ENCODE measurements at regions not wholly inside any gene's neighbourhood (a gene's known extent, or its start where the extent isn't known, plus 50 kb on each side); places are given as distances from the start of the nearest gene placed in this dataset.

DNA sequence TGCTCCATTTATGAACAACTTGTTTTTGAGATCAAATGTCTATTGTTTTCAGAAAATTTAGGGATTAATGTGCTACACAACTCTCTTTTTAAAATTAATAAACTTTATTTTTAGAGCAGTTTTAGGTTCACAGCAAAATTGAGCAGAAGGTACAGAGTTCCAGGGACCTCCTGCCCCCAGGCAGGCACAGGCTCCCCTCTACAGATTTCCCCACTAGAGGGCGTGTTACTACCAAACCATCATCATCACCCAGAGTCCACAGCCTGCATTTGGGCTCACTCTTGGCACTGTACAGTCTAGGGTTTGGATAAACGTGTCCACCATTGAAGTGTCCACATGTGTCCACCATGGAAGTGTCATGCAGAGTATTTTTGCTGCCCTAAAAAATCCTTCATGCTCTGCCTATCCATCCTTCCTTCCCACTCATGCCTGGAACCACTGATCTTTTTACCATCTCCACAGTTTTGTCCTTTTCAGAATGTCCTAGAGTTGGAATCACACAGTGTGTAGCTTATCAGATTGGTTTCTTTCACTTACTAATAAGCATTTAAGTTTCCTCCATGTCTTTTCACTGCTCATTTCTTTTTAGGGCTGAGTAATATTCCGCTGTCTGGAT is 61.7 kb downstream of the MRPL36 start:
- Histone ChIP-seq H3F3A (ENCODE audit: insufficient read depth, low read length) (no peaks in the 10 kb centered on the region), H3K79me2 (ENCODE audit: low read length) (no peaks in the 10 kb centered on the region), H3K27me3 (replicated peaks; ENCODE audit: insufficient read depth, low read length) (peaks cover 44% of the 10 kb centered on the region), H3K9ac (ENCODE audit: low read length) (no peak overlapping the region), H3K4me3 (ENCODE audit: low read length) (no peak overlapping the region), H4K20me1 (ENCODE audit: insufficient read depth, low read length) (no peaks in the 10 kb centered on the region), H3K9me2 (replicated peaks; ENCODE audit: insufficient read depth, low read length) (no peaks in the 10 kb centered on the region), H3K36me3 (replicated peaks; ENCODE audit: insufficient read depth, low read length) (no peaks in the 10 kb centered on the region), H3K4me1 (ENCODE audit: low read length) (no peaks in the 10 kb centered on the region), H3K4me2 (ENCODE audit: low read depth, low read length) (no peak overlapping the region), H2AFZ (ENCODE audit: low read length) (no peak overlapping the region), H3K9me3 (replicated peaks; ENCODE audit: insufficient read depth, low read length) (no peaks in the 10 kb centered on the region), H3K27ac (ENCODE audit: low read length) (no peak overlapping the region)
- DNase-seq = peak; percentile 56
- TF ChIP-seq EZH2phosphoT487 (IDR thresholded peaks at IDR 0.05; ENCODE audit: low read length) (no peak), EZH2 (optimal IDR thresholded peaks at IDR 0.05; ENCODE audit: low read depth, low read length) (no peak)
- TF ChIP-seq, protein P1, sequence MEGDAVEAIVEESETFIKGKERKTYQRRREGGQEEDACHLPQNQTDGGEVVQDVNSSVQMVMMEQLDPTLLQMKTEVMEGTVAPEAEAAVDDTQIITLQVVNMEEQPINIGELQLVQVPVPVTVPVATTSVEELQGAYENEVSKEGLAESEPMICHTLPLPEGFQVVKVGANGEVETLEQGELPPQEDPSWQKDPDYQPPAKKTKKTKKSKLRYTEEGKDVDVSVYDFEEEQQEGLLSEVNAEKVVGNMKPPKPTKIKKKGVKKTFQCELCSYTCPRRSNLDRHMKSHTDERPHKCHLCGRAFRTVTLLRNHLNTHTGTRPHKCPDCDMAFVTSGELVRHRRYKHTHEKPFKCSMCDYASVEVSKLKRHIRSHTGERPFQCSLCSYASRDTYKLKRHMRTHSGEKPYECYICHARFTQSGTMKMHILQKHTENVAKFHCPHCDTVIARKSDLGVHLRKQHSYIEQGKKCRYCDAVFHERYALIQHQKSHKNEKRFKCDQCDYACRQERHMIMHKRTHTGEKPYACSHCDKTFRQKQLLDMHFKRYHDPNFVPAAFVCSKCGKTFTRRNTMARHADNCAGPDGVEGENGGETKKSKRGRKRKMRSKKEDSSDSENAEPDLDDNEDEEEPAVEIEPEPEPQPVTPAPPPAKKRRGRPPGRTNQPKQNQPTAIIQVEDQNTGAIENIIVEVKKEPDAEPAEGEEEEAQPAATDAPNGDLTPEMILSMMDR (IDR thresholded peaks at IDR 0.05; ENCODE audit: low read length) = peak; percentile 76

DNA sequence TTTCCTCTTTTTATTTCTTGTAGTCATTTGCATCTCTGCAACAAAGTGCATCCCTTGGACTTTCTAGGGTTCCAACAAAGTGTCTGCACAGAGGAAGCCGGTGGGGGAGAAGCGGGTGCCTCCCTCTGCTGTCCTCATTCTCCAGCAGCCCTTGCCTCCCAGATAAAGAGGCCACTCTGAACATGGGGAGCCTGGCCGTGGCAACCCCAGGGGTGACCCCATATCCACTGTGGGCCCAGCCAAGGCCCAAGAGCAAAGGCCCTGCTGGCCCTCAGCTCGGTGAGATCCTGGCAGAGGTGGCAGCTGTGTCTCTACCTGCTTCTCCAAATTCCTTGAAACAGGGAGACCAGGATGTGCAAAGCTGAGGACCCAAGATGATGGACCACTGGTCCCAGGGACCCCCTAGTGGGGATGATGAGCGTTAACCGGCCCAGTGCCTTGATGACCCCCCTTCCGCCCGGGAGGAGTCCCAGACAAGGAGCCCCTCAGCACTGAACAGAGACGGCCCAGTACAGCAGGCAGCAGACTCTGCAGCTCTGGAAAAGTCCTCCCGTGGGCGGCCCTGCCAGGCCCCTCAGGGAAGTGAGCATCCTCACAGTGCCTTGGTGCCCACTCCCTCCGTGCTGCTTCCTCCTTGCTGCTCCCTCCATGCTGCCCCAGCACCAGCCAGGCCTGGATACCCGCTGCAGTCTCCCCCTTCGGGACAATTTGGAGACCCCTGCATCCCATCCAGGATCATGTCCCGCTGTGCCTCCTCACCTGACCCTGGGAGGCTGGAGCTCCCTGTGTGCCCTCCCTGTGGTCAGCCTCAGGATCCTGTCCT is 62.5 kb downstream of the MRPL36 start:
- no peak overlapping the region for H3K9ac ChIP-seq (ENCODE audit: low read length)
- TF ChIP-seq, protein P1 (IDR thresholded peaks at IDR 0.05; ENCODE audit: low read length) = no peak
- TF ChIP-seq EZH2 (optimal IDR thresholded peaks at IDR 0.05; ENCODE audit: low read depth, low read length) = no peak
- TF ChIP-seq EZH2phosphoT487 (IDR thresholded peaks at IDR 0.05; ENCODE audit: low read length) = no peak
- H3K9me3 ChIP-seq (replicated peaks; ENCODE audit: insufficient read depth, low read length) = no peaks in the 10 kb centered on the region
- H4K20me1 ChIP-seq (ENCODE audit: insufficient read depth, low read length) = no peaks in the 10 kb centered on the region
- H3F3A ChIP-seq (ENCODE audit: insufficient read depth, low read length) = no peaks in the 10 kb centered on the region
- no peaks in the 10 kb centered on the region for H3K79me2 ChIP-seq (ENCODE audit: low read length)
- no peaks in the 10 kb centered on the region for H3K9me2 ChIP-seq (replicated peaks; ENCODE audit: insufficient read depth, low read length)
- no peak overlapping the region for H3K4me3 ChIP-seq (ENCODE audit: low read length)
- no peak for DNase-seq
- peaks cover 39% of the 10 kb centered on the region for H3K27me3 ChIP-seq (replicated peaks; ENCODE audit: insufficient read depth, low read length)
- H3K36me3 ChIP-seq (replicated peaks; ENCODE audit: insufficient read depth, low read length) = no peaks in the 10 kb centered on the region
- H3K27ac ChIP-seq (ENCODE audit: low read length) = no peak overlapping the region
- no peak overlapping the region for H2AFZ ChIP-seq (ENCODE audit: low read length)
- H3K4me1 ChIP-seq (ENCODE audit: low read length) = no peaks in the 10 kb centered on the region
- H3K4me2 ChIP-seq (ENCODE audit: low read depth, low read length) = no peak overlapping the region

DNA sequence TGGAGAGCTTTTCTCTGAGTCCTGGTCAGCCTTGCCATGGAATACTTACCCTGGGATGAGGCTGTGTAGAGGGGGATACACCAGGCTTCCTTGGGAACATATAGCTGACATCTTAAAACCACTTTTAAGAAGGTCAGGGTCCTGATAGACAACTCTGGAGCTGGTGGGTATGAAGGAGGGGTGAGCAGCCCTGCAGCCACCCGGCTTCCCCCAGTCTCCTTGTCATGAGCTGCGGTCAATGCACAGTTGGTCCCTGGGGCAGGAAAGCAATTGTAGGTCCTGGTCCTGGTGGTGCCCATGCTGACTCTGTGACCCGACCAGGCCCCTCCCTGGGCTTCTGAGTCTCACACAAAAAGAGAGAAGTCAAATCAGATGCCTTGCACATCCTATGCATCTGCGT is 63.6 kb downstream of the MRPL36 start:
- peaks cover 33% of the 10 kb centered on the region for H3K27me3 ChIP-seq (replicated peaks; ENCODE audit: insufficient read depth, low read length)
- H3K79me2 ChIP-seq (ENCODE audit: low read length) = no peaks in the 10 kb centered on the region
- DNase-seq = no peak
- H3K4me1 ChIP-seq (ENCODE audit: low read length) = no peaks in the 10 kb centered on the region
- TF ChIP-seq EZH2phosphoT487 (IDR thresholded peaks at IDR 0.05; ENCODE audit: low read length) = no peak
- TF ChIP-seq, protein P1 (IDR thresholded peaks at IDR 0.05; ENCODE audit: low read length) = no peak
- no peak for TF ChIP-seq EZH2 (optimal IDR thresholded peaks at IDR 0.05; ENCODE audit: low read depth, low read length)
- no peak overlapping the region for H3K9ac ChIP-seq (ENCODE audit: low read length)
- H3K27ac ChIP-seq (ENCODE audit: low read length) = no peak overlapping the region
- no peak overlapping the region for H3K4me2 ChIP-seq (ENCODE audit: low read depth, low read length)
- H3K9me3 ChIP-seq (replicated peaks; ENCODE audit: insufficient read depth, low read length) = no peaks in the 10 kb centered on the region
- H2AFZ ChIP-seq (ENCODE audit: low read length) = no peak overlapping the region
- no peaks in the 10 kb centered on the region for H4K20me1 ChIP-seq (ENCODE audit: insufficient read depth, low read length)
- H3F3A ChIP-seq (ENCODE audit: insufficient read depth, low read length) = no peaks in the 10 kb centered on the region
- H3K4me3 ChIP-seq (ENCODE audit: low read length) = no peak overlapping the region
- no peaks in the 10 kb centered on the region for H3K9me2 ChIP-seq (replicated peaks; ENCODE audit: insufficient read depth, low read length)
- H3K36me3 ChIP-seq (replicated peaks; ENCODE audit: insufficient read depth, low read length) = no peaks in the 10 kb centered on the region
